ENCODE measurements at regions not wholly inside any gene's neighbourhood (a gene's known extent, or its start where the extent isn't known, plus 50 kb on each side); places are given as distances from the start of the nearest gene placed in this dataset.

- TF ChIP-seq CTCF (IDR thresholded peaks at IDR 0.05) (no peak), EZH2phosphoT487 (IDR thresholded peaks at IDR 0.05) (no peak)
Measured at GRCh38 chr9:682633-683508, 158.6 kb upstream of the DMRT1 start.
